SK-MEL-5 (cell line): ENCODE measurements at regions not wholly inside any gene's neighbourhood (a gene's known extent, or its start where the extent isn't known, plus 50 kb on each side); places are given as distances from the start of the nearest gene placed in this dataset.
"Not testable (repeated sequence)": the region's sequence is repeated elsewhere in the genome, so short reads cannot be mapped to it uniquely, and the experiment has no call there.

Experiments used
- DNase-seq: peaks from one replicate; pipeline ENCODE4 v3.0.0-alpha.2; 2016; ENCODE audit warnings: low read depth, low spot score
- in situ Hi-C: cut with HindIII; loops from 2 replicates; pipeline ENCODE4 v1.10.0; 2016; ENCODE audit warnings: low sequenced_read_pairs, high pct_unique_total_duplicates, low pct_unique_long_range_greater_than_20kb

DNA sequence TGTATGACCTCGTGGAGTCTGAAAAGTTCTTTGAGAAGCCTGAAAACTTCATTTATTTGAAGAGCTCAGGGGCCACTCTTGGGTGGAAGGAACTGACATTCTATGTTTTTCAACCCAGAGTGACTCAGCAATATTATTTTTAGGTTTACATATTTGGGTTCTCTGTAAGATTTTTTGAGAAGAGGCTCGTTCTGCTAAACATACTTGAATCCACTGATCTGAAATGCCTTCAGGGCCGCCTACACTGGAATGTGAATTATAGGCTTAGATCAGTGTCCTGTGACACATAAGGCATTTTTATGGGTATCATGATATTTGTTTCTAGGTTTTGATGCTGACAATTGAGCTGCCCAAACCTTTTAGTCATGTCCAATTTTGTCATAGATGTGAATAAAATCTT, 86.2 kb downstream of the PSAT1 start:
- in situ Hi-C loops: no loop called here
- DNase-seq: peak; percentile 39

DNA sequence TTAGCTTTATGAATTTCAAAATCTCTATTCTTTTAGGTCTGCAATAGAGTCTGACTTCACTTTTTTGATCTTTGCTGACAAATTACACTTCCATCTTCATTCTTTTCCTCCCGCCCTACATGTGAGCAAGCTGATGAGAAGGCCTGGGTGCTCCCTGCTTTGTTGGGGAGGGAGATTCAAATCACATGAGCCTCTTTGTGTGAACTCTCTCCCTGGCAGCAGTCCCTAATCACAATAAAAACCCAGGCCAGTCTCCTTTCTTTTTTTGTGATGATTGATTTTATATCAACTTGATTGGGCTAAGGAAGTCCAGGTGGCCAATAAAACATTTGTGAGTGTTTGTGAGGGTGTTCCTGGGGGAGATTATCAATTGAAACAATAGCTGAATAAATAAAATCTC, 89.4 kb downstream of the PSAT1 start:
- in situ Hi-C loops: no loop called here
- no peak for DNase-seq

DNA sequence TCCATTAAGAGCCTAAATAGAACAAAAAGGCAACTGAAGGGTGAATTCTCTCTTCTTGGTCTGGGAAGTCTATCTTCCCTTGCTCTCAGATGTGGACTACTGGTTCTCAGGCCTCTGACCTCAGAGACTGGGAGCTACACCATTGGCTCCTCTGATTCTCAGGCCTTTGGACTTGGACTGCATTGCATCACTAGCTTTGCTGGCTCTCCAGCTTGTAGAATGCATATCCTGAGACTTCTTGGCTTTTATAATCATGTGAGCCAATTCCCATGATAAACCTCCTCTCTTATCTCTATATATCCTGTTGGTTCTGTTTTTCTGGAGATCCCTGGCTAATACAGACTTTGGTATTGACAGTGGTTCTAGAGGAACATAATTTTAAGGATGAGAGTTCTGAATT, 89.8 kb downstream of the PSAT1 start:
- in situ Hi-C loops: no loop called here
- DNase-seq: peak; percentile 40

DNA sequence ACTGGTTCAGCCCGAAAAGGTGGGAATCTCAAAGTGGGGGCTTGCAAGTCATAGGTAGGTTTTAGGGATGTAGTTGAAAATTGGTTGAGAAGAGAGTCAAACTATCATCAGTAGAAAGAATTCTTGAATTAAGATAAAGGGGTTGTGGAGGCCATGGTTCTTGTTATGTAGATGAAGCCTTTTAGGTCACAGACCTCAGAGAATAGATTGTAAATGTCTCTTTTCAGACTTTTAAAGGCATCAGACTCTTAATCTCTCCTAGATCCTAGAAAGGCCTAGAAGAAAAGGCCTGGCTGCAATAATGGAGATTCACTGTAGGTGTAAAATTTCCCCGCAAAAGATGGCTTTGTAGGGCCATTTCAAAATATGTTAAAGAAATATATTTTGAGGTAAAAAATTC, 96.4 kb downstream of the PSAT1 start:
- in situ Hi-C loops: no loop called here
- no peak for DNase-seq

DNA sequence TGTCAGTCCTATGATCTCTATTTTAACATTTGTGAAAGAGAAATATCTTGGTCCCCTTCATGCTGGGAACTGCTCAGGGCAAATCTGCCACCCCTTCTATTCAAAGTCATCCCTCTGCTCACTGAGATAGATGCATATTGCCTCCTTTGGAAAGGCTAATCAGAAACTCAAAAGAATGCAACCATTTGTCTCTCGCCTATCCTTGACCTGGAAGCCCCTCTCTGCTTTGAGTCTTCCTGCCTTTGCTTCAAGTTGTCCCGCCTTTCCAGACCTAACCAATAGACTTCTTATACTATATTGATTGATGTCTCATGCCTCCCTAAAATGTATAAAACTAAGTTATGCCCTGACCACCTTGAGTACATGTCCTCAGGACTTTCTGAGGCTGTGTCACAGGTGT, 97.0 kb downstream of the PSAT1 start:
- in situ Hi-C loops: no loop called here
- no peak for DNase-seq

DNA sequence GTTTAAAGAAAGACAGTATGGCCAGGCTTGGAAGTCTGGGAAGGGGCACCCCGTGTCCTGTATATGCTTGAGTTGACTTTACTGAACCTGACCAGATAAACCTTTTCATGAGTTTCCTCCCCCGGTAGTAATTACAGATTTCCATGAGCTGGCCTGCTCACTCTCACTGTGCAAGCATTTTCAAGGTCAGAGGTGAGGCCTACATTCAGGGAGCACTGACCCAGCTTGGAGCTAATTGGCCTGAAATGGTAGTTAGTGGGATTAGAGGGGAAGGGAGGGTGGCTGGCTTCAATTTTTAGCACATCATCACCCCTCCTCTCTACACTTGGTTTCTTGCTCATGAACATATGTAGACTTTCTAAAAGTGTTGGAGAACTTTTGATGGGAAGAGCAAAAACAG, 99.2 kb downstream of the PSAT1 start:
- no peak for DNase-seq
- in situ Hi-C loops: no loop called here

DNA sequence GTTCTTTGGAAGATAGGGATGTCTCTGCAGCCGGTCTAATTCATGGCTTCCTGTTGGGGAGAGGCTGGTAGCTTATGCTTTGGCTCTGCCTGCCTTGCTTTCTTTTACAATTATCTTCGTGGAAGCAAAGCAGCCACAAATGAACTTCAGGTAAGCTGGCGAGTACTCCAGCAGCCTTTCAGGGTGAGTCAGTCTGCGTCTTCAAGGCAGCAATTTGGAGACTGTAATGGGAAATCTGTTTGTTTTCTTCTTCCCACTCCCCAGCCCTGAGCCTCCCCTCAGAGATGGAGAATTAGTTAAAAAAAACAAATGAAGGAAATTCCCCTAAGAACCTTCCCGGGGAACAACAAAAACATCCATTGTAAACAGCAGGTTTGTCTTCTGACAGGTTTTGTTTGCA, 100.1 kb downstream of the PSAT1 start:
- no peak for DNase-seq
- in situ Hi-C loops: no loop called here

DNA sequence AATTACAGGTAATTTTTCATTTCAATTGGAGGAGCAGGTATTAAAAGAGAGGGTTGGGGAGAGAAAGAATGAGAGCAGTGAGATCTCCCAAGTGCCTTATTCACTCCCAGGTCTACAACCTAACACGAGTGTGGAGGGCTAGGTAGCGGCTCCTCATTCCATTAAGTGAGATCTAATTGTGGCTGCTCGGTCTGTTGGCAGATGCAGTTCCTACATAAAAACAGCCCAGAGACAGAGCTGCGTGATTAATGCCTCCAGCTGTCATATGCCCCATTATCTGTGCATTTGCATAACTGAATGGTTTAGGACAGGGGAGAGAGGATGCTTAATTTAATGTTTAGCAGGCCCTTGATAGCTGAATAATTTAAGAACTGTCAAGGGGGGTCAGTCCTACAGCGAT, 100.5 kb downstream of the PSAT1 start:
- DNase-seq: no peak
- in situ Hi-C loops: no loop called here

DNA sequence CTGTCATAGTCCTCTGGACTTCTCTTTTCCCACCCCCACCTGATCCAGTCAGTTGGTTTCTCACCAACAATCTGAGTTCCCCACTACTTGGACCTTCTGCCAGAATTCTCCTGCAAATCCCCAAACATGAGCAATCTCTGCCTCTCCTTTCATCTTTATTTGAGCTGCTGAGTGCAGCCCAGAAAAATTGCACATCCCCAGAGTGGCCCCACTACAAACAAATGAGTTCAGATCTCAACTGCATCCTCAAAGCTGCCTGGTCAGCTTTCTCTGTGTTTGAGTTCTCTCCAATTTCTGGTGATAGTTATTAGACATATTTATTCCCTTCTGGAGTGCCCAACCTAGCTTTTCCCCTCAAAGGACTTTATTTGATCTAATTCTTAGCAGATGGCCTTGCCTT, 102.2 kb downstream of the PSAT1 start:
- DNase-seq: no peak
- in situ Hi-C loops: no loop called here

DNA sequence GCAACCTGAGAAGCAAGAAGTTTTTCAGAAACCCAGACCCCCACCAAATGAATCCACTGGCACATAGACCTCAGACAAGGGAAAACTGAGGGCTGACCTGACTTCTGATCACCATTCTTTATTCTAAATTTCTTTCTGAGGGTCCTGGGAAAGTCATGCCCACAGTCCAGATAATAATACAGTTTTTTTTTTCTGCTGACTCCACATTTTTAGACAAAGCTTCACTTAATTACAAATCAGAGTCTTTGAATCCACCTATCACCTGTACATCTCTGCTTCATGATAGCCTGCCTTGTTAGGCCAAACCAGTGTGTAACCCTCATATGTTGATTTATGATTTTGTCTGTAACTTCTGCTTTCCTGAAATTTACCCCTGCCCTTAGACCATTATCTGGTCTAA, 103.6 kb downstream of the PSAT1 start:
- in situ Hi-C loops: no loop called here
- no peak for DNase-seq

DNA sequence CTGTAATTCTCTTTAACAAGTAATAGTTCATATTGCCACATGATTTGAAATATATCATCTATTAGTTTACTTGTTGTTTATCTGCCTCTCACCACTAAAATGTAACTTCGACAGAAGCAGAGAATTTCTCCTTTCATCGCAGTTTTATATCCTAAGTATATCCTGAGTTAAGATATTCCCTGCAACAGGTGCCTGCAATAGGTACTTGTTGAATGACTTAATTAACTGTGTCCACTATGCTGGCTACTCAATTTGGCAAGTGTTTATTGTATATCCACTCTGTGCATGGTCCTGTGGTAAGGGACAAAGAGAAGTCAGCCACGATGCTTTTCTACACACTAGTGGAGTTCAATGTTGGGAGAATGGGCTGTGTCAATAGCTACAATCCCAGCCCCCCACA, 108.5 kb downstream of the PSAT1 start:
- in situ Hi-C loops: no loop called here
- DNase-seq: no peak

DNA sequence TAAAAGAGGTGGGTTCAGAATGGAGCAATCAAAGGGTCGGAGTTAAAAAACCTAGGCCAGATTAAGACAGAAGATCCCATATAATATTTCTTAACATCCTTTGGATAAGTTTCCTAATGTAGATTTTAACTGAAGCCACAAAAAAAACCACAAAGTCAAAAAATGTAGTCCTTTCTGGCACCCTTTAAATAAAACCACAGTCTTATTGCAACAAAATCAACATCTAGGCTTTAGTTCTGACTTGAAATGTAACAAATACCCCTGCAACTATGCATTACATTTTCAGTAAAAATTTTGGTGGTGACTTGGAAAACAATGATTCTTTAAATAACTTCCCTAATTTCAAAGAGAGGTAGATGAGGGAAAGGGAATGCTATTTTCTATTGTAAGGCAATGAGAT, 109.2 kb downstream of the PSAT1 start:
- in situ Hi-C loops: no loop called here

DNA sequence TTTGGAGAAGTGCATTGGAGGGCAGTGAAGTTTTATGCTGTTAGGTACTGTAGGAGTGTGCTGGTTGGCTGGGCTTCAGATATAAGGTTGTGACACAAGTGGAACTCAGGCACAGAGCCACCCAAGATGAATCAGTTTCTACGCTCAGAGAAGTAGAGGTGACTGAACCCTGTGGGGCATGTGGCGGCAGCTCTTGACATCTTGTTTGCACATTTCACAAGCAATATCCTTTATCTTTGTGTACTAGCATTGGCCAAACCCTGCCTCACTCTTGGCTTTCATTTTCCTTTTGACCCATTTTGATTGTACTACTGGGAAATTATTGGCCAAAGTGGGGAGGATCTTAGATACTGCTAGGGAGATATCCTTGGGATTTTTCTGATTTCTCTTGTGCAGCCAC, 110.0 kb downstream of the PSAT1 start:
- no peak for DNase-seq
- in situ Hi-C loops: no loop called here

More for the DNA sequence above, 109.2 kb downstream of the PSAT1 start:
- no peak for DNase-seq

DNA sequence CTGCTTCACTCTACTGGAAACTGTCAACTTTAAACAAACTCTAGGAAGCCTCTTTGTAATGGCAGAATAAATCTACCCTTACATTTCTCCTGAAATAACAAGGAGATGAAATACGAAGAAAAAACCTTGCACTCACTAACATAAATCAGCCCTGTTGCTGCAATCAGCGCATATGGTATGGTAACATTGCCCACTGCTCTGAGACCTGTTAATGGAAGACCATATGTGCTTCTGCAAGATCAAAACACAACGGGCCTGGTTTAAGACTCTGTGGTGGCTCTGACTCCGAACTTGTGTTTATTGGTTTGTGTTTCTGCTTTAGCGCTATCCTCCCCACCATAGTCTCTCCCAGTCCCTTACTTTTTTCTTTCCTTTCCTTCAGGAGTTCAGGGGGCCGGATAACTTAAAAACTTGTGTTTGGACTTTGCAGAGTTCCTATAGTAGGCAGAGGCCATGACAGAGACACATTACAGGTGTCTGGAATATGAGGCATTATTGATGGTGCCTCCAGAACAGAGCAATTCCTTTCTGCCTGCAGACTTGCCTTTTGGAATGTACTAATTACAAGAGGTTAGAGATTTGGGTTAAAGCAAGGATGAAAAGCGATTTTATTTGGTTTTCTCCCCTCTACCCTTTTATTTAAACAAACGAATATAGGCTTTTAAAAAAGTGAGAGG, 110.8 kb downstream of the PSAT1 start:
- no peak for DNase-seq
- in situ Hi-C loops: no loop called here

DNA sequence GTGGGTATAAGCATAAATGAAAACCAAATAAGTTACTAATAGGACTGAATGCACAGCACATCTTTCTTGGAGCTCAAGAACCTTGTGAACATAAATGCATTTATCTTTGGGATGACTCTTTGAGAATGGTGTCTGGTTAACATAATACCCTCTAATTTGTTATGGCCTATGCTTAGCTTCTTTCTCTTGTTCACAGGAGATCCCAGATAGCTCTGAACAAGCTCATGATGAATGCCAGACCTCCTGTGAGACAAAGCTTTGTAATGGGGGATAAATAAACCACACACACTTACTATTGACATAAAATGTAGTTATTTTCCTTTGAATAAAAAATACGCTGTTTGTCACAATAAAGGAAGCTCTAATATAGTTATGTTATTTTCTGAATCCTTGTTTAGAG, 111.5 kb downstream of the PSAT1 start:
- DNase-seq: no peak
- in situ Hi-C loops: no loop called here

DNA sequence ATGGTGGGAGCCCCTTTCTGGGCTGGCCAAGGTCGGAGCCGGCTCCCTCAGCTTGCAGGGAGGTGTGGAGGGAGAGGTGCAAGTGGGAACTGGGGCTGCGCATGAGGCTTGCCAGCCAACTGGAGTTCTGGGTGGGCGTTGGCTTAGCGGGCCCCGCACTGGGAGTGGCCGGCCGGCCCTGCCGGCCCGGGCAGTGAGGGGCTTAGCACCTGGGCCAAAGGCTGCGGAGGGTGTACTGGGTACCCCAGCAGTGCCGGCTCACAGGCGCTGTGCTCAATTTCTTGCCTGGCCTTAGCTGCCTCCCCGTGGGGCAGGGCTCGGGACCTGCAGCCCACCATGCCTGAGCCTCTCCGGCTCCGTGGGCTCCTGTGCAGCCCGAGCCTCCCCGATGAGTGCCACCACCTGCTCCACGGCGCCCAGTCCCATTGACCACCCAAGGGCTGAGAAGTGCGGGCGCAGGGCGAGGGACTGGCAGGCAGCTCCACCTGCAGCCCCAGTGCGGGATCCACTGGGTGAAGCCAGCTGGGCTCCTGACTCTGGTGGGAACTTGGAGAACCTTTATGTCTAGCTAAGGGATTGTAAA, 113.1 kb downstream of the PSAT1 start:
- DNase-seq, in situ Hi-C loops: not testable (repeated sequence)

DNA sequence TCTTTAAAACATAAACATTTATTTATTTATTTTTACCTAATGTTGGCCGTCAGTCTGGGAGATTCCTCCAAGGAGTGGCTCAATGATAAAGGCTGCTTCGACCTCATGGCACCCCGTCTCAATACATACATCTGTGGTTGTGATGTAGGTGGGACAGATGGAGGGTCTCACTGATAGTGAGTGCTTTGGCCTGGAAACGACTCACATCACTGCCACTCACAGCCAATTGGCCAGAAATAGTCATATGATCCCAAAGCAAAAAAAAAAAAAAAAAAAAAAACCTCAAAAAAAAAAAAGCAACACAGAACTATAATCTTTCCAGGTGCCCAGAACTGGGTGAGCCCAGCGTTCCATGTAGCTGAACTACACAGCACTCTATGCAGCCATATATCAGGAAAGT, 125.4 kb downstream of the PSAT1 start:
- in situ Hi-C loops: no loop called here
- no peak for DNase-seq

DNA sequence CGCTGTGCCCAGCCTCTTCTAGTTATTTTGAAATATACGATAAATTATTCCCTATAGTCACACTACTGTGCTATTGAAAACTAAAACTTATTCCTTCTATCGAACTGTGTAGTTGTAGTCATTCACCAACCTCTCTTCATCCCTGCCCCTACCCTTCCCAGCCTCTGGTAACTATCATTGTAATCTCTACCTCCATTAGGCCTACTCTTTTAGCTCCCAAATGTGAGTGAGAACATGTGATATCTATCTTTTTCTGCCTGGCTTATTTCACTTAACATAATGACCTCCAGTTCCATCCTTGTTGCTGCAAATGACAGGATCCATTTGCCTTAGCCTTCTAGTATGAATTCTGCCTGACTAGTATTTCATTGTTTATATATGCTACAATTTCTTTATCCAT, 127.4 kb downstream of the PSAT1 start:
- in situ Hi-C loops: no loop called here
- no peak for DNase-seq

DNA sequence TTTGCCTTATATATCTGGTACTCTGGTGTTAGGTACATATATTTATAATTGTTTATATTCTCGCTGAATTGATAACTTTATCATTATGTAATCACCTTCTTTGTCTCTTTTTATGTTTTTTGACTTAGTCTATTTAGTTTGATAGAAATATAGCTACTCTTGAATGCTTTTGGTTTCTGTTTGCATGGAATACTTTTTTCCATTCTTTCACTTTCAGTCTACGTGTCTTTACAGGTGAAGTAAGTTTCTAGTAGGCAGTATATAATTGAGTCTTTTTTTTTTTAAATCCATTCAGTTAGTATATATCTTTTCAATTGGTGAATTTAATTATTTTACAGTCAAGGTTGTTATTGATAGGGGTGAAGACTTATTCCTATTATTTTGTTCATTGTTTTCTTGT, 131.7 kb downstream of the PSAT1 start:
- in situ Hi-C loops: no loop called here
- DNase-seq: no peak

DNA sequence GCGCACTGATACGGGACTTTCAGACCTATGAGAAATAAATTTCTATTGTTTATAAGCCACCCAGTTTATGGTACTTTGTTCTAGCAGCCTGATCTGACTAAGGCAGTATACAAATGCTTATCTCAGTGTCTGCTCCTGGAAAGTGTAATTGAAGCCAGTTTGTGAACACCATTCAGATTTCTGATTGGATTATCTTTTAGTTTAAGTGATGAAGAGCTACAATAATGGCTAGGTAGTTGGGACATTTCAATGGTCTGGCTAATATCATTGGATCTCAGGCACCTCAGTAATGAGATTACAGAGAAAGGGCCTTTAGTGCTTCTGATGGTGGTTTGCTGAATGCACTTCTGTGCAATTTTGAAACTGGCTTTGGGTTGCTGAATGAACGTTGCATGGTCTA, 133.5 kb downstream of the PSAT1 start:
- no peak for DNase-seq
- in situ Hi-C loops: no loop called here
